IPS DF 4.7 (cell line): ENCODE measurements at regions not wholly inside any gene's neighbourhood (a gene's known extent, or its start where the extent isn't known, plus 50 kb on each side); places are given as distances from the start of the nearest gene placed in this dataset.

Experiments used
- DNase-seq: peaks from one replicate; pipeline ENCODE4 v3.0.0-alpha.2; 2013; ENCODE audit warnings: low spot score; ENCODE audit errors: extremely low read depth

DNA sequence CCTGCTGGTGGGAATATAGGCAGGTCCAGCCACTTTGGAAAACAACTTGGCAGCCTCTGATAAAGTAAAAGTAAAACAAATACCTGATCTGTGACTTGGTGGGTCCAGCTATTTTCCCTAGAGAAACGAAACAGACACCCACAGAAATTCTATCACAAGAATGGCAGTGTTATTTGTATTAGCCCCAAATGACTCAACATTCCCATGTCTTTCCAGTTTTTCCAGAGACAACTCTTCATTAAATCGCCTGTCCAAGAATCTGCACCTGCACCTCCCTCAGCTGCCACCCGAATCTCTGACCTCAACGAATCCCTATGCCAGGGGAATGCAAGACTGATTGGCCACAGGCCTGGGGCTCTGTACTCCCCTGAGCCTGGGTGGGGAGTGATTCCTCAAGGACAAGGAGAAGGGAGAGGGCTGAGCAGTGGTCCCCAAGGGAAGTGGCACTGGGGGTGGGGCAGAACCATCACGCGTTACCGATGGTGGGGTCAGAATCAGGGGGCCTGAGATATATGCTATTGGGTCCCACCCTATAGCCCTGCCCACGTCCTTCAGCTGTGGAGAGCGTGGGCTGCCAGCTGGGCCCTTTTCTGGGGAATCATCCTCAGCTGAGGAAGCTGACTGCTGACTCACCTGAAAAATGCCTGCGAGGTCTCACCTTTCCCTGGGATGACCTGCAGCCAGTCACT, 553.0 kb downstream of the PTPRU start:
- DNase-seq = no peak

DNA sequence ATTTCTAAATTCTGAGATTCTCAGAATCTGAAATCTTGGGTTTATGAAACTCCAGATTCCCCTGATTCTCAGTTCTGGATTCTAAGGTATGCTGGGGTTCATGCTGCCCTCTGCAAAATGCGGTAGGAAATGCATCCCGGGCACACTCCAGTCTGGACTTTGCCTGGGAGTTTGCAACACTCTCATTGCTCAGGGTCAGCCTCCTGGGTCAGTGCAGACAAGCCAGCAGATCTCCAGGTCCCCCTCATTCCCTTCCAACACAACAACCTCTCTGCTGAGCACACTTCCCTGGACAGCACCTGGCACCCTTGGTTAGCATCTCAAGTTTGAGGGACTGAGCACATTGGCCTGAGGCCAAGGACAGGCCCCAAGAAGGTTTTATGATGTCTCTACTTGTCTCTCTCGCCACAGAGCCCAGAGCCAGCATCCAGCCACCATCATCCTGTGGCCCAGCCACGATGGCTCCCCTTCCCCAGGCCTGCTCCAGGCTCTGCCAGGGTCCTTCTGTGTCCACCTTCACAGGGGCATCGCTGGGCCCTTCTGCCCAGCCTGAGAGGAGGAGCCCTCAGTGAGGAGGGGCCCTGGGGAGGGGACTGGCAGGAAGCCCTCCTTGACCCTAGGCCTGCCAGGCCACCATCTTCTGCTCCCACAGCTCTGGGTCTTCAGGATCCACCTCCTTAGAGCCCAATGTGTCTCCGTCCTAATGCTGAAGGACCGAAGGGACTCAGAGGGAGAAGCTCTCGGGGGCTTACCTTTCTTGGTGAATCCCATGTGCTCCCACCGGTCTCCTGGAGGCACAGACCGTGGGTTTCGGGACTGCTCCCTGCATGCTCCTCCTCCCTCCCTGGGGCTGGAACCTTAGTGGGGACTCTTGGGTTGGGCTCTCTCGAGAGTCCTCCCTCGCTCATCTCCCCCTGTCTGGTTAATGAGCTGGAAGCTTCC, 550.7 kb downstream of the PTPRU start:
- no peak for DNase-seq

DNA sequence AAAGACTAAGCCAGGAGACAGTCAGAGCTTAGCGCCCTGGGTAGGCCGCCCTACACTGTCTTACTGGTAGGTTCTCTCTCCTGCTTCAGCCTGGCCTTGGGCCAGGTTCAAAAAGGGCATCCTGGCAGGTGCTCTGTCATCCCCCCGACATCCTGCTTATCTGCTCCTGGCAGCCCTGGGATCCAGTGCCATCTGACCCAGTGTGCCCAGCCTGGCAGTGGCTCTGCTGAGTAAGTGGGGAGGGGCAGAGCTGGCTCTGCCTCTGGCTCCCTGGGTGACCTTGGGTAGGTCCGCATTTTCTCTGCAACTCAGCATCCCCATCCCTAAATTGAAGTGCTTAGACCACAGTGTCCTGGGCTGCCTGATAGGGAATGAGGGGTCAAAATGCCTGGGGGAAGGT, 549.9 kb downstream of the PTPRU start:
- DNase-seq = no peak

DNA sequence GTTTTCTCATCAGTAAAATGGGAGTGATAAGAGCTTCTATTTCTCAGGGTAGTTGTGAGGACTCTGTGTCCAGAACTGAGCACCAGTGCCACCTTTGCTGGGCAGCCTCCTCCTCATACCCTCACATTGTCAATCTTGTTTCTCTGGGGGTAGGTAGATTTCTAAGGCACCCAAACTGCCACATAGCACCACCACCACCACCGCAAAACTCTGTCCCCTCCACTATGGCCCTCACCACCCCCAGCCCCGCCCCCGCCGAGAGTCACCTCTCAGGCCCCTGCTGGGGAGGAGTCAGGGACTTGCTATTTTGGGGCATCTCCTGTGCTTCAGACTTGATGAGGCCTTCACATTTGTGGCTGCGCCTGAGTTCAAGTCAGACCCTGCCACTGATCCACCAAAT, 549.2 kb downstream of the PTPRU start:
- no peak for DNase-seq

DNA sequence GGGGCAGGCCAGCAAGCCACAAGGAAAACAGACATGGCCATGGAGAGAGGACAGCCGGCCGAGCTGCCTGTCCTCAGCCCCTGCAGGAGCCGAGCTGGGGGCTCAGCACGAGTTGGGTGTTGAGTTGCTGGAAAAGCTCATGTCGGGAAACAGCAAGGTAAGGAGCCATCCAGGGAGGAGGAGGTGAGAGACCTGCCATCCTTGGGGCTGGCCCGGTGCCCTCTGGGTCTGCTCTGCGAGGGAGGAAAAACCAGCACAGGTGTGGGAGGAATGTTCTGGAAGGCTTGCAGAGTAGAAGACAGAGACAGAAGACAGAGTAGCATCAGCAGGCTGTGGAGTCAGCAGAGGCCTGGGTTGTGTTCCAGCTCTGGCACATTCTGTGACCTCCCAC, 548.8 kb downstream of the PTPRU start:
- no peak for DNase-seq

DNA sequence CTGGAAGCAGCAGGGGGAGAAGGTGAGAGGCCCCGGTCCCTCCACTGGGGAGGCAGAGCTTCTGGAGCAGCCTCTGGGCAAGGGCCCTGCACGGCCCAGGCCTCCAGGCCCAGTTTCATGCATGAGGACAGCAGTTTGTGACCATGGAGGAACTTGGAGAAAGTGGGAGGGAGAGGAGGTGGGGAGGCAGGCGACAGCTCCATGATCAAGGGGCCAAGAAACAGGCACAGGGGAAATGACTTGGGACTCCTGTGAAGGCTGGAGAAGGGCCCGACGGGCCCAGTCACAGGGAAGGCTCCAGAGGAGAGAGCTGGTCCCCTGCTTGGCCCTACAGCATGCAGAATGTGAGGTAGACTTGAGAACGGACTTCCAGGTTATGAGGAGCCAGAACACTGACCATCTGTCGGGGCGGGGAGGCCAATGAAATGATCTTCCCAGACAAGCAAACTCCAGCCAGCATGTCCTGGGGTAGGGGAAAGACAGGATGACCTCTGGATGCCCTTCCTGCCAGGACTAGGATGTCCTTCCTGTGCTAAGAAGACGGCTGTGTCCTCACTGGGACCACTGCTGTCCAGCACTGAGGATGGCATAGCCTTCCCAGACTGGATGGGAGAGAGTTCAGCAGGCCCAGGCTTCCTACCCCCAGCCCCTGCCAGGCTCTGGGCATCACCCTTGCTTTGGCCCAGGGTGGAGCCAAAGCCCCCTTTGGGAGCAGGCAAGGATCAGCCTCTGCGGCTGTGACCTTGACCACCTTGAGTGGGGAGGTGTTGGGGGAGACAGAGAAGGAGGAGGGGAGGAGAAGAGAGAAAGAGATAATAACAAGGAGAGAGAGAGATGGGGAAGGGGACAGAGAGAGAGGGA, 548.2 kb downstream of the PTPRU start:
- no peak for DNase-seq

DNA sequence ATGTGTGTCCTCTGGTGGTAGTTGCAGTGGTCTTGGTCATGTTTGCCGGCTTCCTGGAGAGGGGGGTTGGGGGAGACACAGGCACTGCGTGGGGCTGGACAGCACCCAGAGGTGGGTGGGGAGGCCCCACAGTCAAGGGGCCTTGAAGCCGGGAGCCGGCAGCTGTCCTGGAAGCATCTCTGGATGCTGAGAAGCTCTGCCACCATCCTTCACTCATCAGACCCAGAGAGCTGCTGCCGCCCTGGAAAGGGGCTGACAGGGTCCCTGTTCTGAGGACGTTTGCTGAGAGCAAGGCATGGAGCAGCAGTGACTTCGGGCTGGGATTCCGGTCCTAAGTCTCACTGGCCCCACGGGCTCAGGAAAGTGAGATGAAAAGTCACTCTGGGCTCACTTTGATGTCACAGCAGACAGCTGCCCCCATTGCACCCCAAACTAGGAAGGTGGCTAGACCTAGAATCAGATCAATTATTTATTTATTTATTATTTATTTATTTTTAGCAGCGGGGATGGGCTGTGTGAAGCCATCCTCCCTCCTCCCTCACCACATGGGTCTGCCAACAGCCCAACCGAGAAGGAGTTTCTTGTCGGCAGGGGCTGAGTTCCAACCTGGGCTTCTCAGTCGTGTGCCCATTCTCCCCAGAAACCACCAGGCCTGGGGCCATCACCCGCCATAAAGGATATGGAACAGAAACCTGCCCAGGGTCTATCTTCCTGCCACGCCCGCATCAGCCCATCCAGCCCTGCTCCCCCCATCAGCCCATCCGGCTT, 547.4 kb downstream of the PTPRU start:
- DNase-seq = no peak

DNA sequence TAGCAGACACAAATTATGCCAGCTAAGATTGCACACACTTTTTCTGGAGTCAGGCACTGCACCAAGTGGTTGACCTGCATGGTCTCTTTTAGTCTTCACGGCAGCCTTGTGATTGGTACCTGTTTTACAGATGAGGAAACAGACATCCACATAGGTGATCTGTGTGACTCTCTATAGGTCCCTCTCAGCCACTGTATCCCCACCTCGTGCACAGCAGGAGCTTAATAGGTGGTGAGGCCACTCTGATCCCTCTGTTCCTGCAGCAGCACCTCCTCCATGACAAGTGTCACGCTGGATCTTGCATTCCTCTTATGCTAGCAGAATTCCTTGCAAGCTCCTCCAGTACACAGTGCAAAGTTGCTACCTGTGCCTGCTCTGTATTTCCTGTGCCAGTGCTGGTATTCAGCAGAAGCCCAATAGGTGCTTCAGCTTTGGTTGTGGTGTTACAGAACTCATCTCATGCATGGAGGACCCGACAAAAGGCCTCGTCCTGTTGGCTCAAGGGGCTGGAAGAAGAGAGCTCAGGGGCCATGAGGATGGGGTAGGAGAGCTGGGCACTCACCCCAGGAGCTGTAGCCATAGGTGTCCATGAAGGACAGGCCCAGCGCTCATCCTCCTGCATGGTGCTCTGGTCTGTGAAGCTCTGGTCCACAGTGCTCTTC, 546.7 kb downstream of the PTPRU start:
- DNase-seq = no peak

DNA sequence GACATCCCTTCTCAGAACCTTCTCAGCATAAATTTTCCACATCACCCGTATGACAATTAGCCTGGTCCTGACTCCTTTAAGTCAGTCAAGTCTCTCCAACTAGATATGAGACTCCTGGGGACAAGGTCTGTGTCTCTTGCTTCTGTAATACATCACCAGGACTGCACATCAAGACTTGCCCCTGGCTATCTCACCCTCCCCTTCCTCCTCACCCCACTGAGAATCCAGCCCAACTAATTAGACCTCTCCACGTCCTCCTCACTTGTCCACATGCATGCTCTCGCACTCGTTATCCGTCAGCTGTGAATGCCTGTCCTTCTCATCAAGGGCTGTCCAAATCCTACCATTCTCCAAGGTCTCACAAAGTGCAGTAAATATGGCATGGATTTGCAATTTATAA, 542.8 kb downstream of the PTPRU start:
- no peak for DNase-seq

DNA sequence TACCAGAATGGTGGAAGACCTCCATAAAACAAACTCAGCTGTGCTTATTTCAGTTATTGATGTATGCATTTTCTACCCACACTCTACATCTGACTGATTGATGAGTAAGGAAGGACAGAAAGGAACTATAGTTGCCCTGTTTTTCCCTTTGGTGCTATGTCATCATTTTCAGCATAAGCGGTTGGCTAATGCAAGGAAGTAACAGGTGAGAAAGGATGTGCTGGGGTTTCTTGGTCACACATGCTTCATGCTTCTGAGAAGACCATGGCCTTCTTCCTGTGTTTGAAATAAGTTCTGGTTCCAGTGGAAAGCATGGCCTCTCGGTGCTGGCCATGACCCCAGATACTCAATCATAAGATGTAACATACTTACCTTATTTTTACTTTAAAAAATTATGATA, 541.2 kb downstream of the PTPRU start:
- no peak for DNase-seq

DNA sequence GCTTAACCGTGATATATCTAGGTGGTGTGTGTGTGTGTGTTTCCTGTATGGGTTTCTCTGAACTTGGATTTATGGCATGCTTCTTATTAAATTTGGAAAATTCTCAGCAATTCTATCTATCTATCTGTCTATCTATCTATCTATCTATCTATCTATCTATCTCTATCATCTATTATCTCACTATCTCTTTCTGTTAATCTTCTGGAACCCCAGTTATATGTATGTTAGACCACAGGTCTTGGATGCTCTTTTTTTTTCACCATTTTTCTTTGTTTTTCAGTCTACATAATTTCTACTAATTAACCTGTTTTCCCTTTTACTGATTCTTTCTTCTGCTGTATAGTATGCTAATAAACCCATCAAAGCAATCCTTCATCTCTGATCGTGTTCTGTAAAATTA, 538.0 kb downstream of the PTPRU start:
- DNase-seq = no peak

DNA sequence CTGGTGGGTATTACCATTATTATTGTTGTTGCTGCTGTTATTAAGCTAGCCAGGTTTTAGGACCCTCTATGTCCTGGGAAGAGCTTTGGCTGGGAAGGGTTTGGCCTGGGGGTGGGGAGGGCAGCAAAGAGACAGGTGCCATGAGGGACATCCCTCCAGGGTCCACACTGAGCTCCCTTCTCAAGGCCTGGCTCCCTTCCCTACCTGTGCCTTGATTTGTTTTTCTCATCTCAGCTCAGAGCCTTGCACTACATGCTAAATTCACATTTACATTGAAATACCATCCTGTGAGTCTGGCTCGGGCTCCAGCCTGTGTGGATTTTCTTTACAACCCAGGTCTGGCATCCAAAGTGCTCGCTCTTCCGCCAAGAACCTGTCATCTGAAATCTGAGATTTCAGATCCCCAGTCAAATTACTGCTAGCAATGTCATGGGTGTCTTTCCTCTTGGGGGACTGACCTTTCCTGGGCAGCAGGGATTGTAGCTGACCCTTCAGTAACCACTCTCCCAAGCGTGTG, 536.3 kb downstream of the PTPRU start:
- no peak for DNase-seq

DNA sequence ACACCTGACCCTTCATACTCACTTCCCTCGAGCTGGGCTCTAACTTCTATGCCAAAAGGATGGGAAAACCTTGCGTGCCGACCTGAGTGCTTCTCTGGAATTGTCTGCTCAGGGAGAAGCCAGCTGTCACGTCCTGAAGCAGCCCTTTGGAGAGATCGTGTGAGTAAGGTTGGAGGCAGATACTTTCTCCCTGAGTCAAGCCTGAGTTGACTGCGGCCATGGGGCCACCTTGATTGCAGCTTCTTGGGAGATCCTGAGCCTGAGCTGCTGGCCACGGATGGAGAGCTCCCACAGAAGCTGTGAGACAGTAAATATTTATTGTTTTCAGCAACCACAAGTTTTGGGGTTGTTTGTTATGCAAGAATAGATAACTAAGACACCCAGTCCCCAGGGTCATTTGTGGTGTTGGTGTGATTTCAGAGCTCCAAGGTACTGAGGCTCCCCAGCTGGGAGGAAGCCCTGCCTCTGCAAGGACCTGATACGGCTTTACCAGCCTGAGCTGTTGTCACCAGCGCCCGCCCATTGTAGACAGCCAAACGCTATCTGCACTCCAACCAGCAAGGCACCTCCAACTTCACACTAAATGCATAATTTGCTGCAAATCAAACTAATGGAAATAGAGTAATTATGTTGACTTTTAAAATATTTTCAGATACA, 531.6 kb downstream of the PTPRU start:
- DNase-seq = no peak

DNA sequence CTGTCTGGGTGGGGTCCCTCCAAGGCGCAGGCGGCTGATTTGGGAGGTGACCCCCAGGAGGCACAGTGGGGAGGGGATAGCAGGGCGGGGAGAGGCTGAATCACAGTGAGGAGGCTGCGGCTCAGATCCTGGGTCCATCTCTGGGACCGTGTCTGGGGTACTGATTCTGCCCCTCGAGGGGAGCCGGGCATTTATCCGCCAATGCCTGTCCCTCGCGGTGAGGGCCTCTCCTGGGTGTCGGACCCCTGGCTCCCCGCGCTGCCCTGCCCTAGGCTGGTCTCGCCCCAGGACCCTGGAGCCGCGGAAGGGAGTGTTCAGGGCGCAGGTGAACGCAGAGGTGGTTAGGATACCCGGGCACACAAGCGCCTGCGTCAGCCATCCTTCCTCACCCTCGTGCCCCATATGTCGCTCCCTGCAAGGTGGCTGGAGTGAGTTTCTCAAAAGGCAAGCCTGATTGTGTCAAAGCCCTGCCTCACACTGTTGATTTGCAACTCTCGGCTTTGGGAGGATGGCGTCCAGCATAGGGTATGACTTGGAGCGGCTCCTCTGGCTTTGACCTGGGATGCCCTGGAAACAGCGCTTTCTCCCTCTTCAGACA, 530.9 kb downstream of the PTPRU start:
- no peak for DNase-seq

DNA sequence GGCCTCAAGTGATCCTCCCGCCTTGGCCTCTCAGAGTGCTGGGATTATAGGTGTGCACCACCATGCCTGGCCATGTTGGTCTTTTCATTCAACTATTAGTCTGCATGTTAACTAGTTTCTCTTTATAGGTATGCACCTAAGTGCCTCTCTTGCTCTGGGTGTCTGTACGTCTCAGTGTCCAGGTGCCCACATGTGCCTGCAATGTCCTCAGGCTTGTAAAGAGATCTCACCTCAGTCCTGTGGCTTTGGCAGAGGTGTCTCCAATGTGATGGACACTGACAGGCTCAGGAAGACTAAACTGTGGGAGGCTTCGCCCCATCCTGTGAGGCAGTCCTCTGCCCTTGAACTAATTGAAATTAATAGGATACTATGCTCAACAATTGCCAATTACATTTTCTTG, 526.3 kb downstream of the PTPRU start:
- no peak for DNase-seq

DNA sequence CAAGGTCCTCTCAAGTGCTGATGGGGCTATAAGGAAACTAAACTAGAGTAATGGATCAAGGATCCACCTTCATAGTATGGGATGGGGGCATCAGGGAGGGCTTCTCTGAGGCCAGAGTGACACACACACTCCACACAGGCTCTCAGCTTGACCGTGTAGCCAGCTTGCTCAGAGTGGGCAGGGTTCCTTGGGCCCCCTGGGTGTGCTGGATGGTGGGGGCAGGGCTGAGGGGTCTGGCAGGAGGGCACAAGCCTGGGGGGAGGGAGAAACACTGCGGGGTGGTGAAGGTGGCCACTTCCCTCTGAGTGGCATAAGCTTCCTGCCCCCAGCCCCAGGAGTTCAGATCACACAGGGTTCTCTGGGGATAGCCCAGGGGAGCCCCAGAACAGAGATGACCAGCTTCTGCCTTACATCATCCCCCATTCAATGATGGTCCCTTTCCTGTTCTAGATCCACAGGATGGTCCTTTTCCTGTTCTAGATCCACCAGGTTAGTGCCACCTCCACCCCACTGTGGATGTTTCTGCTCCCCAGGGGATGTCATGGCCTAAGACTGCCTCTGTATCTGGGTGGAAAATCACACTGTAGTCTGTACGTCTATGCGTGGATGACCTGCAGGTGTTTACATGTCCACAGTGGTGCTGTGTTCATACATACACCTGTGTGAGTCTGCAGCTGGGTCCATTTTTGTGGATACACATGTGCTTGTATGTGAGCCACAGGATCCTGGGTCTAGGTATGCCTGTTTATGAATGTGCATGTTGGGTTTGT, 525.0 kb downstream of the PTPRU start:
- no peak for DNase-seq

DNA sequence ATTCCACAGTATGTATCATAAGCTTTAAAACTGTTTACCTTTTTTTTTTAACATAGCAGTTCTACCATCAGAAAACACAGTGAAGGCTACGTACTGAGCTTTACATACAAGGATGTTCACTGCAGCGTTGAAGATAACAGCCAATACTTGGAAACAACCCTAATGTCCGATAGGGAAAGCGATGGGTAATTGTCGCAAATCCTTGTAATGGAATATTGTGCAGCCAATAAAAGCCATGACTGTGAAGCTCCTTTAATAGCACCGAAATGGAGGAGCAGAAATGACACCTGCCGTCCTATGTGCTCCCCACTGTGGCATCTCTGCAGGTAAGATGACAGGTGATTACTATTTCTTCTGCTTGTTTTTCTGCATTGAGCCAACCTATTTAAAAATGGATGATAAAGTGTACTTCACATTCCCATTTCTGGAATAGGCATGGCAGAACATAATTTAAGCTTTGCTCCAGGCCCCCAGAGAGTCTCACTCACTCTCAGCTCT, 523.8 kb downstream of the PTPRU start:
- DNase-seq = no peak

DNA sequence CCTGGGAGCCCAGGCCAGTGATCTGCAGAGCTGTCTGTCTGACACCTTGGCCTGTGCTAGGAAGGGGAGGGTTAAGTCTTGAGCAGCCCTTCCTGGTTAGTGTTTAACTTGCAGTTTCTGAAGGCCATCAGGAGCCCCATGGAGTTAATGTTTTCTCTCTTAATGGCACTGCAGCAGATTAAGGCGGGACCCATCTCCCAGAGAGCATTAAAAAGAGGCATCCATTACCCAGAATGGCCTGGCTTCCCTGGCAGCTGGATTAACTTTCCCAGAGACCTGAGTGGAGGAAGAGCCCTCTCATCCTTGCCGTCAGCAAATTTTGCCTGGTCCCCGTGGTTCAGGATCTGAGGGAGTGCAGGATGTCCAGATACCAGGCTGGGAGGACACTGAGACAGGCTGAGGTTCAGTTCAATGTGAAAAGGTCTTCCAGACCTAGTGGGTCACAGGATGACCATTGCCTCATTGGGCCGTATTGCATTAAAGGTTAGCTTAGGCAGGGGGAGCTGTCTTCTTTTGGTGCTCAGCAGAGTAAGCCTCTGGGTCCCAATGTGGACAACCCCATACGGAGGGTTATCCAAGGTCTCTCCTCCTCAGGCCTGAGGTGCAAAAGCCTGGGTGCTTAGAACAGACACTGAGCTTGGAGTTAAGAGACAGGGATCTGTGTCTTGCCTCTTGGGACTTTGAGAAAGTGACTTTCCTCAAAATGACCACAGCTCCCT, 522.6 kb downstream of the PTPRU start:
- no peak for DNase-seq
